ENCODE measurements at regions not wholly inside any gene's neighbourhood (a gene's known extent, or its start where the extent isn't known, plus 50 kb on each side); places are given as distances from the start of the nearest gene placed in this dataset.

GRCh38 chr1:244347942-244348341 lies 103.8 kb downstream of the ADSS2 start:
- no peak for DNase-seq (ENCODE audit: low read depth)

- DNase-seq (ENCODE audit: low read depth), result peak; percentile 68
Measured at GRCh38 chr1:244349103-244349531, 102.6 kb downstream of the ADSS2 start.

- no peak for DNase-seq (ENCODE audit: low read depth)
Measured at GRCh38 chr1:244349581-244350001, 102.1 kb downstream of the ADSS2 start.

GRCh38 chr1:244350027-244350426 lies 101.7 kb downstream of the ADSS2 start:
- no peak for DNase-seq (ENCODE audit: low read depth)

GRCh38 chr1:244352156-244352830 lies 99.4 kb downstream of the ADSS2 start:
- DNase-seq (ENCODE audit: low read depth), result no peak

GRCh38 chr1:244353551-244354091 lies 98.1 kb downstream of the ADSS2 start:
- peak; percentile 93 for DNase-seq (ENCODE audit: low read depth)

- DNase-seq (ENCODE audit: low read depth), result no peak
Measured at GRCh38 chr1:244354810-244355278, 96.9 kb downstream of the ADSS2 start.

GRCh38 chr1:244356376-244356775 lies 95.3 kb downstream of the ADSS2 start:
- DNase-seq (ENCODE audit: low read depth), result no peak

Measured in fibroblast of the conjunctiva (primary cell).